Urinary bladder (tissue), 3 donors: ENCODE measurements at regions not wholly inside any gene's neighbourhood (a gene's known extent, or its start where the extent isn't known, plus 50 kb on each side); places are given as distances from the start of the nearest gene placed in this dataset.

Source experiments
- DNase-seq: peaks from one replicate; pipeline ENCODE4 v3.0.0-alpha.2; 2015; ENCODE audit errors: extremely low spot score
- H3K27ac ChIP-seq: one replicate; pipeline ENCODE4 v1.5.1; 2013; ENCODE audit warnings: low read depth, mild to moderate bottlenecking, moderate library complexity
- H3K36me3 ChIP-seq: one replicate; pipeline ENCODE4 v1.6.1; 2013; ENCODE audit warnings: mild to moderate bottlenecking, moderate library complexity; ENCODE audit not compliant: insufficient read depth
- H3K4me1 ChIP-seq: one replicate; pipeline ENCODE4 v1.6.1; 2013; ENCODE audit warnings: mild to moderate bottlenecking, moderate library complexity; ENCODE audit not compliant: insufficient read depth
- H3K4me3 ChIP-seq: one replicate; pipeline ENCODE4 v1.5.1; 2013; ENCODE audit warnings: low read depth, low read length
- WGBS: extraction: QIAGEN DNeasy Blood & Tissue Kit; methylation state at CpG from one replicate; pipeline ENCODE4 v1.1.7; 2013; 5-methylcytosine and 5-hydroxymethylcytosine counted together
- donor health status: healthy with polysubstance abuse.
- donor health status: healthy.

- Histone ChIP-seq H3K36me3 (no peaks in the 10 kb centered on the region), H3K4me3 (no peak overlapping the region), H3K4me1 (no peaks in the 10 kb centered on the region), H3K27ac (no peak overlapping the region)
- WGBS, result 42% methylated on average over 3 of the region's 3 CpGs
- DNase-seq, result no peak
Observed at GRCh38 chr4:67366311-67366861, 178.9 kb downstream of the CENPC start.

DNA sequence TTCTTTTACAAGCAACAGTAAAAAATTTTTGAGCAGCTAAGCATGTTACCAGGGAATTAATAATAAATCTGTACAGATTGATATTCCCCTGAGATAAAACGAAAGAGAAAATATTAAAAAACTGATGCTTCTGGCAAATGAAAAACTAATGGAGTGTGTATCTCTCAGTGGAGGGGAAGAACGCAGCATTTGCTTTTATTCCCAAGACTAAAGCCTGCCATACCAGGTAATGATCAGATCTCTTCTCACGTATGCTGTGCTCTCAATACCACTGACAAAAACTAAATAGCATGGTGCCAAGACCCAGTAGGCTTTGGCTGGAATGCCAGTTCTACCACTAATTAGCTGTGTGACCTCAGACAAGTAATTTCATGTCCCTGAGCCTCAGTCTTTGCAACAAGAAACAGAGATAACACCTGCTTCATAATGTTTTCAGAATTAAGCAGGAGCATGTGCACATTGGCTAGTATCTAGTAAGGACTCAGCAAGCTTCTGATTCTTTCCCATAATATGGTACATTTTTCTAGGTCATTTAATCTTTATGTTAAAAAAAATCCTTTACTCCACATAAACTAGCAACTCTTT is 179.6 kb downstream of the CENPC start:
- WGBS, result 62% methylated on average over 3 of the region's 3 CpGs

GRCh38 chr4:67355806-67356205 is 189.5 kb downstream of the CENPC start:
- DNase-seq, result no peak
- no peaks in the 10 kb centered on the region for H3K4me1 ChIP-seq
- H3K4me3 ChIP-seq, result no peak overlapping the region
- H3K27ac ChIP-seq, result no peak overlapping the region
- no peaks in the 10 kb centered on the region for H3K36me3 ChIP-seq

More for the DNA sequence above, 179.6 kb downstream of the CENPC start:
- Histone ChIP-seq H3K4me1 (no peaks in the 10 kb centered on the region), H3K36me3 (no peaks in the 10 kb centered on the region), H3K27ac (no peak overlapping the region), H3K4me3 (no peak overlapping the region)
- DNase-seq, result no peak

DNA sequence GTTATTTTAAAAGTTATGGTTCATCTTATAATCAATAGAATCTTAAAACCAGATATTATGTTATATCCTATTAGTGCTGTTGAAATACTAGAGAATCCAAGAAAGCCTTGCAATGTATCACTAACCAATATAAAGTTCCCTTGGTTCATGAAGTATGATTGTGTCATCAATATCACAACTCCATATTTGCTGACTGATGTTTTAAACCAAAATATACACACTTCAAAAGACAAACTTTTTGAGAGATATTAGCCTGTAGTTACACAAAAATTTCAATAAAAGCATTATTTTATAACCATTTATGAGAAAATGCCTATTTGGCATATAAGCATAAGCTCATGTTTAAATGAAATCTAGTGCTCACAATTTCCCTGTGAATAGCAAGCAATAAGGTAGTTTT is 198.6 kb downstream of the CENPC start:
- Histone ChIP-seq H3K4me3 (no peak overlapping the region), H3K27ac (no peak overlapping the region)
- no peak for DNase-seq

GRCh38 chr4:67344594-67345380 is 200.5 kb downstream of the CENPC start:
- no peaks in the 10 kb centered on the region for H3K4me1 ChIP-seq
- H3K4me3 ChIP-seq, result no peak overlapping the region
- WGBS, result 48% methylated on average over 4 of the region's 4 CpGs

More for the DNA sequence above, 198.6 kb downstream of the CENPC start:
- H3K4me1 ChIP-seq, result no peaks in the 10 kb centered on the region
- H3K36me3 ChIP-seq, result no peaks in the 10 kb centered on the region

GRCh38 chr4:67343199-67343598 is 202.1 kb downstream of the CENPC start:
- Histone ChIP-seq H3K4me3 (no peak overlapping the region), H3K27ac (no peak overlapping the region), H3K4me1 (no peaks in the 10 kb centered on the region), H3K36me3 (no peaks in the 10 kb centered on the region)
- no peak for DNase-seq

More at GRCh38 chr4:67344594-67345380, 200.5 kb downstream of the CENPC start:
- Histone ChIP-seq H3K36me3 (no peaks in the 10 kb centered on the region), H3K27ac (no peak overlapping the region)
- no peak for DNase-seq

DNA sequence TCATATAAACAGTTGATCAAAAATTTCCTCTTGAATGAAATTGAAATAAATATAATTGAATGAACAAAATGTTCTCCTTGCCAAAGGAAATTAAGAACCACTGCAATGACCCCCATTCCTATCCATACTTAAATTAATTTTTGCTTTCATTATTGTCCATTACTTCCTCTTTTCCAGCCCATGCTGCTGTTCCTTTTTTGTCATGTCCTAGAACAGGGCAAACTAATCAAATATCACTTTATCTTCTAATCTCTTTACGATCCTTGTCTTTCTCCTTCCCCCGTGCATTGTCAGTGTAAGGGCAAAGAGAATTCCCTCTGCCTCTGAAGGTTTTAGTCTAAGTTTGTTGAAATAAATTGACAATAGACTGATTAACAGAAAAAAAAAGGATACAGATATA is 203.0 kb downstream of the CENPC start:
- H3K27ac ChIP-seq, result no peak overlapping the region
- WGBS, result 53% methylated on average over 2 of the region's 2 CpGs
- no peak overlapping the region for H3K4me3 ChIP-seq
- DNase-seq, result no peak
- H3K36me3 ChIP-seq, result no peaks in the 10 kb centered on the region
- no peaks in the 10 kb centered on the region for H3K4me1 ChIP-seq

- H3K4me3 ChIP-seq, result no peak overlapping the region
- no peaks in the 10 kb centered on the region for H3K36me3 ChIP-seq
- no peak for DNase-seq
- H3K4me1 ChIP-seq, result no peaks in the 10 kb centered on the region
- WGBS, result 43% methylated on average over 4 of the region's 4 CpGs
- H3K27ac ChIP-seq, result no peak overlapping the region
Observed at GRCh38 chr4:67333664-67334063, 211.6 kb downstream of the CENPC start.

- no peak for DNase-seq
- 30% methylated on average over 4 of the region's 4 CpGs for WGBS
- H3K4me1 ChIP-seq, result no peaks in the 10 kb centered on the region
- H3K27ac ChIP-seq, result no peak overlapping the region
- H3K36me3 ChIP-seq, result no peaks in the 10 kb centered on the region
- H3K4me3 ChIP-seq, result no peak overlapping the region
Observed at GRCh38 chr4:67332627-67333026, 212.7 kb downstream of the CENPC start.

DNA sequence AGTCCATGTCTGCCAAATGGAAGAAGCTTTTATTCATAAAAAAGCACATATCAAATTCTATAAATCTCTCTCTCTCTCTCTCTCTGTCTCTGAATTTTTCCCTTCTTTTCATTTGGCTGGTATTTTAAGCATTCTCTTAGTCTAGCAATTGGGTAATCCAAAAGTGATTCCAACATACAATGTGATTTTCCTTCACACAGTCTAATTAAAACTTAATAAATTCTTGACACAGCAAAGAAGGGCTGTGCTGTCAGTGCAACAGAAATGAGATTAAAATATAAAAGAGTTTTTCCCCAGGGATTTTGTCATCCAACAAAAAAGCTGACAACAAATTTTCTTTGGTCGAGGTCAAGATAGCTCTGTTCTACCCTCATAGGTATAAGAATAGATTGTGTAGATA is 216.9 kb downstream of the CENPC start:
- WGBS, result 81% methylated on average over 1 of the region's 1 CpG
- Histone ChIP-seq H3K27ac (no peak overlapping the region), H3K4me3 (no peak overlapping the region), H3K4me1 (no peaks in the 10 kb centered on the region), H3K36me3 (no peaks in the 10 kb centered on the region)
- no peak for DNase-seq

- H3K4me1 ChIP-seq, result no peaks in the 10 kb centered on the region
Observed at GRCh38 chr4:67328018-67328278, 217.4 kb downstream of the CENPC start.

DNA sequence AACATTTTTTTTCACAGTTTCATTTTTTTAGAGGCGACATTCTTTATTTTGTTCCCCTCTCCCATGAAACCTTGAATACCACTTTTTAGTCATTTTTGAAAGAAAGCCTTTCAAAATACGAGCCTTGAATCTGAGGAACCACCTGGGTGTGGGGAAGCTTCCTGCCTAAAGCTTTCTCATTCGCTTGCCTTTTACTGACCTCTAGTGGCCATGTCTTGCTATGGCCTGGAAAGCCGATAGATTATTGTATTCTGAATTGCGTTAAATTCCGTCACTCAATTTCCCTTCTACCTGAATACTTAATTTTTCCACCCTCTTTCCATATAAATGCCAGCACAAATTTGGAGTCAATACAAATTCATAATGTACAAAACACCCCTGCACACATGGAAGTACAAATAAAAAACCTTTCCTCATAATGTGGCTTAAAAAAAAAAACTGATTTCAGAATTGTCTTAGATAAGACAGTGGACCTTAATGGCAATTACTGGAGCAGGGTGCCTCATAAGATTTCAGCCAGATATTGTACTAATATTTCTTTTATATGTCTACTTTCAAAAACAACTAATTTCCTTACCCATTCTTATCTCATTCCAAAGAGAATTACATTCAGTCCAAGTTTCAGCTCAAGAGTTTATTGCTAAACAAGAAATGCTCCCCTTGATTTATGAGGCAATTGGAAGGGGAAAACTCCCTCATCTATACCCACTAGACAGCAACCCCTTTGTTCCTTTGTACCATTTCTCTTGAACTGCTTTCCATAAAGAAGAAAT is 217.9 kb downstream of the CENPC start:
- Histone ChIP-seq H3K4me1 (no peaks in the 10 kb centered on the region), H3K4me3 (no peak overlapping the region), H3K36me3 (no peaks in the 10 kb centered on the region), H3K27ac (no peak overlapping the region)
- 4% methylated on average over 6 of the region's 6 CpGs for WGBS
- DNase-seq, result peak; percentile 33

More at GRCh38 chr4:67328018-67328278, 217.4 kb downstream of the CENPC start:
- Histone ChIP-seq H3K4me3 (no peak overlapping the region), H3K36me3 (no peaks in the 10 kb centered on the region), H3K27ac (no peak overlapping the region)
- DNase-seq, result no peak
- 56% methylated on average over 2 of the region's 2 CpGs for WGBS

- Histone ChIP-seq H3K36me3 (no peaks in the 10 kb centered on the region), H3K27ac (no peak overlapping the region), H3K4me3 (no peak overlapping the region), H3K4me1 (no peaks in the 10 kb centered on the region)
- no peak for DNase-seq
- WGBS, result 12% methylated on average over 2 of the region's 2 CpGs
Observed at GRCh38 chr4:67325791-67326190, 219.5 kb downstream of the CENPC start.

- H3K27ac ChIP-seq, result no peak overlapping the region
- no peak overlapping the region for H3K4me3 ChIP-seq
- no peaks in the 10 kb centered on the region for H3K4me1 ChIP-seq
- no peak for DNase-seq
- no peaks in the 10 kb centered on the region for H3K36me3 ChIP-seq
- 65% methylated on average over 3 of the region's 3 CpGs for WGBS
Observed at GRCh38 chr4:67320645-67321044, 224.7 kb downstream of the CENPC start.
